ENCODE measurements at regions not wholly inside any gene's neighbourhood (a gene's known extent, or its start where the extent isn't known, plus 50 kb on each side); places are given as distances from the start of the nearest gene placed in this dataset.

DNA sequence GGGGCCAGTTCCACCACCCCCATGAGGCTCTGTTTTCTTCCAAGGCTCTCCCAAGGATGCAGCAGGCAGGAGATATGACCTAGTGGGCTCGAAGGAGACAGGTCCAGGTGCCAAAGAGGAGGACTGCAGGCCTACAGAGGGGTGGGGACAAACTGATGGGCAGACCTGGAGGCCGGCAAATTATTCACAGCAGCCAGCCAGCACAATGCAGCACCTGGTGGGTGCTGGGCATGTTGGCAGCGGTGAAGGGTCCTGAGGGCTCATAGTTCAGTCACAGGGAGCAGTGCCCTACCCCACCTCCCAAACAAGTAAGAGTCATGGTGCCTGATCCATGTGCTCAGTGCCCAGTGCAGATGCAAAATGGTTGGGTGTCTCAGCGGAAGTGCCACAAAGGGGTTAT lies 171.7 kb downstream of the ABHD5 start:
- ChIA-PET CTCF (no interaction called here), POLR2A (no interaction called here)
- no peak overlapping the region for H3K4me3 Mint-ChIP-seq

DNA sequence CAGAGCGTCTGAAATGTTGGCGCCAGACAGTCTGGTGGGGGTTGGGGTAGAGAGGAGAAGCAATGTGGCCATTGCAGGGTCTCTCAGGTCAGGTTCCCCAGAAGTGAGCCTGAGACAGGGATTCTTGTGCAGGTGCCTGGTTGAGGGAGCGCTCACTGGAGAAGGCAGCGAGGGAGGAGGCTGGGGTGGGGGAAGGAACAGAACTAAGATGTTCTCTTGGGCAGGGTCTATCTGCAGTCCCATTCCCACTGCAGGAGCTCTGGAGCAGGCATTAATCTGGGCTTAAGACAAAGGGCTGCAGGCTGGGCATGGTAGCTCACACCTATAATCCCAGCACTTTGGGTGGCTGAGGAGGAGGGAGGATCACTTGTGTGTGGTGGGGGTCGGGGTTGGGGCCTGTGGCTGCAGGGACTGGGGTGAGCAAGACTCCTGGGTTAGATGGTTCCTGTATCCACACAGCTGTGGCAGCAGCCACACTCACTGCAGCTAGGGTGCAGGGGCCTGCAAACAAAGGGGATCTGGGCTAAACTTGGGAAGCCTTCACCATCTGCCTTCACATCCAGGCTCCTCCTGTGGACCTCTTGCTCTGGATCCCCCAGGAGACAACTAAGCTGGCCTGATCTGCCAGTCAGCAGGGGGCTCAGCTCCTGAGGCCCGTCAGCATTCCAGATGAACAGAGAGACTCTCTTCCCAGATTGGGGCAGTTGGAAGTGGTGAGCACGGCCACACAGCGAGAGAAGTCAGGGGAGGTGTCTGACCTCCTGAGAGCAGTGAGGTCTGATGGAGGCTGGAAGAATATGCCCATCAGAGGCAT lies 172.5 kb downstream of the ABHD5 start:
- no peaks in the 10 kb centered on the region for H3K9me3 Mint-ChIP-seq (ENCODE audit: insufficient read depth)
- intact Hi-C loops (cut with micrococcal nuclease), result no loop called here

More for the DNA sequence above, 171.7 kb downstream of the ABHD5 start:
- Histone ChIP-seq H3K4me3 (ENCODE audit: control extremely low read depth in 1 of 5, extremely low read depth in 1 of 5, insufficient read depth in 1 of 5, low read depth in 2 of 5, low read length in 4 of 5) (no peak overlapping the region), H3K27me3 (replicated peaks in 1 of 4; ENCODE audit: control extremely low read depth in 1 of 4, control insufficient read depth in 3 of 4, insufficient read depth in 4 of 4, low read length in 3 of 4) (peaks cover 0 to 6% (median 0%) of the 10 kb centered on the region in 4 experiments), H3K9me3 (ENCODE audit: control extremely low read depth in 1 of 3, control insufficient read depth in 2 of 3, insufficient read depth in 1 of 3, low read length in 2 of 3) (no peaks in the 10 kb centered on the region), H3K36me3 (replicated peaks in 1 of 2; ENCODE audit: control extremely low read depth in 1 of 2, control insufficient read depth in 1 of 2, extremely low read depth in 1 of 2, insufficient read depth in 2 of 2, low read length in 1 of 2) (no peaks in the 10 kb centered on the region), H3K9ac (ENCODE audit: low read length) (no peak overlapping the region), H3K27ac (ENCODE audit: low read length in 2 of 2) (no peak overlapping the region), H3K79me2 (ENCODE audit: control insufficient read depth, insufficient read depth, low read length) (no peaks in the 10 kb centered on the region), H3K4me2 (replicated peaks; ENCODE audit: low read depth, low read length, poor library complexity, severe bottlenecking) (no peak overlapping the region), H4K20me1 (ENCODE audit: control insufficient read depth, insufficient read depth, low read length, poor library complexity, severe bottlenecking) (no peaks in the 10 kb centered on the region), H3K4me1 (ENCODE audit: control insufficient read depth in 2 of 2, insufficient read depth in 2 of 2, low read length in 2 of 2) (no peaks in the 10 kb centered on the region), H2AFZ (ENCODE audit: insufficient read depth, low read depth, low read length, poor library complexity, severe bottlenecking) (no peak overlapping the region)
- intact Hi-C loops (cut with micrococcal nuclease), result no loop called here
- ATAC-seq (ENCODE audit: low read depth), result no peak
- no peaks in the 10 kb centered on the region for H3K9me3 Mint-ChIP-seq (ENCODE audit: insufficient read depth)
- no peak for DNase-seq
- WGBS (ENCODE audit: insufficient coverage), result 89% methylated on average over 4 of the region's 4 CpGs
- no peaks in the 10 kb centered on the region for H3K4me1 Mint-ChIP-seq
- TF ChIP-seq, protein P1, sequence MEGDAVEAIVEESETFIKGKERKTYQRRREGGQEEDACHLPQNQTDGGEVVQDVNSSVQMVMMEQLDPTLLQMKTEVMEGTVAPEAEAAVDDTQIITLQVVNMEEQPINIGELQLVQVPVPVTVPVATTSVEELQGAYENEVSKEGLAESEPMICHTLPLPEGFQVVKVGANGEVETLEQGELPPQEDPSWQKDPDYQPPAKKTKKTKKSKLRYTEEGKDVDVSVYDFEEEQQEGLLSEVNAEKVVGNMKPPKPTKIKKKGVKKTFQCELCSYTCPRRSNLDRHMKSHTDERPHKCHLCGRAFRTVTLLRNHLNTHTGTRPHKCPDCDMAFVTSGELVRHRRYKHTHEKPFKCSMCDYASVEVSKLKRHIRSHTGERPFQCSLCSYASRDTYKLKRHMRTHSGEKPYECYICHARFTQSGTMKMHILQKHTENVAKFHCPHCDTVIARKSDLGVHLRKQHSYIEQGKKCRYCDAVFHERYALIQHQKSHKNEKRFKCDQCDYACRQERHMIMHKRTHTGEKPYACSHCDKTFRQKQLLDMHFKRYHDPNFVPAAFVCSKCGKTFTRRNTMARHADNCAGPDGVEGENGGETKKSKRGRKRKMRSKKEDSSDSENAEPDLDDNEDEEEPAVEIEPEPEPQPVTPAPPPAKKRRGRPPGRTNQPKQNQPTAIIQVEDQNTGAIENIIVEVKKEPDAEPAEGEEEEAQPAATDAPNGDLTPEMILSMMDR (IDR thresholded peaks at IDR 0.05), result no peak
- TF ChIP-seq EZH2 (IDR thresholded peaks at IDR 0.05; ENCODE audit: borderline replicate concordance, insufficient read depth, low read depth, low read length, poor library complexity, severe bottlenecking), result no peak
- H3K27me3 Mint-ChIP-seq, result peaks cover 39% of the 10 kb centered on the region
- H3K27ac Mint-ChIP-seq, result no peak overlapping the region

More for the DNA sequence above, 172.5 kb downstream of the ABHD5 start:
- 94% methylated on average over 8 of the region's 8 CpGs for WGBS (ENCODE audit: insufficient coverage)
- Mint-ChIP-seq H3K4me3 (no peak overlapping the region), H3K27ac (no peak overlapping the region), H3K27me3 (peaks cover 32% of the 10 kb centered on the region), H3K4me1 (no peaks in the 10 kb centered on the region)
- H4K20me1 ChIP-seq (ENCODE audit: control insufficient read depth, insufficient read depth, low read length, poor library complexity, severe bottlenecking), result no peaks in the 10 kb centered on the region
- peaks cover 0 to 5% (median 0%) of the 10 kb centered on the region in 4 experiments for H3K27me3 ChIP-seq (replicated peaks in 1 of 4; ENCODE audit: control extremely low read depth in 1 of 4, control insufficient read depth in 3 of 4, insufficient read depth in 4 of 4, low read length in 3 of 4)
- no peaks in the 10 kb centered on the region for H3K9me3 ChIP-seq (ENCODE audit: control extremely low read depth in 1 of 3, control insufficient read depth in 2 of 3, insufficient read depth in 1 of 3, low read length in 2 of 3)
- H3K4me3 ChIP-seq (ENCODE audit: control extremely low read depth in 1 of 5, extremely low read depth in 1 of 5, insufficient read depth in 1 of 5, low read depth in 2 of 5, low read length in 4 of 5), result no peak overlapping the region
- H3K36me3 ChIP-seq (replicated peaks in 1 of 2; ENCODE audit: control extremely low read depth in 1 of 2, control insufficient read depth in 1 of 2, extremely low read depth in 1 of 2, insufficient read depth in 2 of 2, low read length in 1 of 2), result no peaks in the 10 kb centered on the region
- H3K4me2 ChIP-seq (replicated peaks; ENCODE audit: low read depth, low read length, poor library complexity, severe bottlenecking), result no peak overlapping the region
- no peak for DNase-seq
- TF ChIP-seq EZH2 (IDR thresholded peaks at IDR 0.05; ENCODE audit: borderline replicate concordance, insufficient read depth, low read depth, low read length, poor library complexity, severe bottlenecking), result no peak
- TF ChIP-seq, protein P1 (IDR thresholded peaks at IDR 0.05), result no peak
- ChIA-PET CTCF (no interaction called here), POLR2A (no interaction called here)
- no peak overlapping the region for H2AFZ ChIP-seq (ENCODE audit: insufficient read depth, low read depth, low read length, poor library complexity, severe bottlenecking)
- H3K9ac ChIP-seq (ENCODE audit: low read length), result no peak overlapping the region
- no peak overlapping the region for H3K27ac ChIP-seq (ENCODE audit: low read length in 2 of 2)
- no peaks in the 10 kb centered on the region for H3K4me1 ChIP-seq (ENCODE audit: control insufficient read depth in 2 of 2, insufficient read depth in 2 of 2, low read length in 2 of 2)
- H3K79me2 ChIP-seq (ENCODE audit: control insufficient read depth, insufficient read depth, low read length), result no peaks in the 10 kb centered on the region
- ATAC-seq (ENCODE audit: low read depth), result no peak
